NCI-H1930 (cell line): ENCODE measurements at regions not wholly inside any gene's neighbourhood (a gene's known extent, or its start where the extent isn't known, plus 50 kb on each side); places are given as distances from the start of the nearest gene placed in this dataset.

Experiments used
- DNase-seq, 2 experiments: peaks; one replicate each; lab custom pipeline; 2025; lab: John Stamatoyannopoulos, UW

DNA sequence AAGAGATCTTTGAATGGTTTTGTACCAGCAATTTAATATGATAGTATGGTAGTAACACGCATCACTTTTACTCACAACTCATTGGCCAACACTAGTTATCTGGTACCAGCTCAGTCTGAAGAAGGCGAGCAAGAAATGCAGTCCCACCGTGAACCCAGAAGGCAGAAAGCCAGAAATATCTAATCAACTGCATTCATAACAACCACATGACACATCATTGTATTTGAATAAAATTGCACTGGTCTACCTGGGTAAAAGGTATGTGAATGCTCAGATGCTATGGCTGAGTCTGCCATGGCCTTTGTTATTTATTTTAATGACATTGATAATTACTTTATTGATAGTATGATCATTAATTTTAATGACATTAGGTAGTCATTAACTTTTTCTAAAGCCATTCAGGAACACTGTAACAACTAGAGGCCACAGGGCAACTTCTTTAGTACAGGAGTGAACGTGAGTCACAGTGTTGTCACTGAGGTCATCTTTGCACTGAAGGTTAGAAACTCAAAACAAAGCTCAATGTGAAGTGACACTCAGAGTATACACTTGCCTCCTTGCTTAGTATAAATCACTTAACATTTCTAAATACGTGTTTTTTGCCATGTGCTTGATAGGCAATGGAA, 475.6 kb upstream of the TNP1 start:
- no peak for DNase-seq

DNA sequence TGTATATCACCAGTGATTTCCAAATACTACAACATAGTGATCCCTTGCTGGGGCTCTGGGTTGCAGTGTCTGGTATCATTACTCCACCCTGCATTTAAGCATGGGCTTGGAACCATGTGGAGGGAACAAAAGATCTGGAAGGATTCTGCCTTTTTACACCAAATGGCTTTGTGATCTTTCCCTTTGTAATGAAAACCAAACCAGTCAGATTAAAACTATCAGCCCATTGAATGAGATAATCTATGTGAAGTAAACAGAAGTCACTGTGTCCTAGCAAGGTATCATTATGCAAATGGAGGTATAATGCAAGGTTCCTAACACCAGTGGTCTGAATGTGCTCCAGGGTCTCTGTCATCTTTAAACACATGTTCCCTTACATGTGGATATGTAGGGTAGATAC, 474.7 kb upstream of the TNP1 start:
- no peak for DNase-seq

DNA sequence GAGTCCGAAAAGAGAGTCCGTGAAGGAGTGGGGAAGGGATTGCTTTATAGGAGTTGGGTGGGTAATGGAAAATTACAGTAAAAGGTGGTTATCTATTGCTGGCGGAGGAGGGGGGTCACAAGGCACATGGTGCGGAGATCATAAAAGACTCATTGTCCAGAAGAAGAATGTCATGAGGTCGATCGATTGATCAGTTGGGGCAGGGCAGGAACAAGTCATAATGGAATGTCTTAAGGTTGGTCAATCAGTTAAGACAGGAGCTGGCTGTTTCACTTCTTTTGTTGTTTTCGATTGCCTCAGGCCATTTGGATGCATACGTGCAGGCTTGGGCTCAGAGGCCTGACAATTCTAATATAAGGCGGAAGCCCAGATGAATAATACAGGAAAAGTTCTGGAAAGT, 473.0 kb upstream of the TNP1 start:
- DNase-seq = no peak

DNA sequence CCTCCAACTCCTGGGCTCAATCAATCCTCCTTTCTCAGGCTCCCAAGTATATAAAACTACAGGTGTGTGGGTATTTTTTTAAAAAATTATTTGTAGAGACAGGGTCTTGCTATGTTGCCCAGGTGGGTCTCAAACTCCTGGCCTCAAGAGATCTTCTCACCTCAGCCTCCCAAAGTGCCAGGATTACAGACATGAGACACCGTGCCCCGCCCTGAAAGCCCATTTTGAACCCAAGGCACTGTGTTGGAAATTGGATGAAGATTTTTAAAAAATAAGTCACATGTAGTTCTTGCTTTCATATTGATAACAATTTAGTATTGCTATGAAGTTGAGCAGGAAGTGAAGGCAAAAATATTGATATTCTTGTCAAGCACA, 472.5 kb upstream of the TNP1 start:
- no peak for DNase-seq

DNA sequence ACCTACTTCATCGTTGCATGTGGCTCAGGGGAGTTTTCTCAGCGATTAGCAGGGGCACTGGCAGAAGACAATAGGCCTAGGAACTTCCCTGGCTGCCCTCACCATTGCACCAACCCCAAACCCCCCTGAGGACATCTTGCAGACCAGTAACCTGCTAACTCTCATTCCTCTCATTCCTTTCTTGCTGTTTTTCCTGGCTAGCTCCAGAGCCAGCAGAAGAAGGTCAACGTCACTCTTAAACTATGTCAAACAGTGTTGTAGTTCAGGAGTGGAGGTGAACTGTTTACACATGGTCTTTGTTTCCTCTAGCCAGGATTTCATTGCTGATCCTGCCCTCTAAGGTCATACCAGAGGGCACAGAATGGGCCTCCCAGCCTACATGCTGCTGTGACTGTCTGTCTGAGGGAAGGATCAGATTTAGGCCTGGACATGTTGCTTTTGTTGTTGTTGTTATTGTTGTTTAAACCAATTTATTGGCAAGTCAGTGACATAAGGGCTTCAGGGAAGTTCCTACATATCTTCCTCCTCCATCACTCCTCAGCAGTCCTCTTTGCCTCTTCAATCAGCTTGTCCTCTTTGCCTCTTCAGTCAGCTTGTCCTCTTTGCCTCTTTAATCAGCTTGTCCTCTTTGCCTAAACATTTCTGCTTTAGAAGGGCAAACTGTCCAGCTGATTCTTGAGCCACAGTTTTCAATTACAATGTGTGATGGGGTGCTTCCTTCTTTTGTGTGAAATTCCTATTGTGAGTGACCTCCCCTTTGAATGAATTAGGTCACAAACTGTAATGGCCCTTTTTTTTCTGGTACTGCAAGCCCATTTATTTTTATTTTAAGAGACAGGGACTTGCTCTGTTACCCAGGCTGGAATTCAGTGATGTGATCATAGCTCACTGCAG, 471.9 kb upstream of the TNP1 start:
- DNase-seq = no peak

DNA sequence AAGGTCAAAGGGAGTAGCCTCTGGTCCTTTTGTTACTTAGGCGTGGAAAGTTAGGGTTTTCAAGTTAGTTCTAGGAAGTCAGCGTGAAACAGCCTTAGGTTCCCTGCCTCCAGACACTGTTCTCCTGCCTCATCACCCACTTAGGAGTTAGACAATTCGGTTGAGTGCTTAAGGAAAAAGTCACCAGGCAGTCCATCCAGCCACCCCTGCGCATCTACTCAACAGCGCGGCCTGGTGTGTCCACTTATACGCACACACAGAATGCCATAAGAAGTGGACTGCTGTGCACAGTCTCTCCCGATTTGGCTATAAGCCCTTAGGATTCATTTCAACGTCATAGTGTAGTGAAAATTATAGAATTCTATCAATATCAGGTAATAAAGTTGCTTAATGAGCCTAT, 470.8 kb upstream of the TNP1 start:
- DNase-seq = no peak

DNA sequence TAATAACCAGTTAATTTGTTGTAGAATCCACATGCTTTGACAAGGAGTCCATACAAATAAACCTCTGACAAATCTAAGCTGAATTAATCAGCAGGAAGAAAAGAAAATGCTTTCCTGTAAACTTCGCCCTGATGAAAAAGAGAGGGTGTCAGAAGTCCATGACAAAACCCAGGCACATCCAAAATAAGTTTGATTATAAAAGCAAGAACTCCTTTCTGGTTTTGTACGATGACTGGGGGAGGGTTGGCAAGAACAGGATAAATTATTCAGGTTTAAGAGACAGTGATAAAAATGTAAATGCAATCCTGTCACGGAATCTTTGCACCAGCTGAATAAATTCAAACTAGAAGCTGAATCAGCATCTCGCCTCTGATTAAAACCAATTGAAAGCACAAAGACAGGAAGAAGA, 469.2 kb upstream of the TNP1 start:
- DNase-seq = no peak

DNA sequence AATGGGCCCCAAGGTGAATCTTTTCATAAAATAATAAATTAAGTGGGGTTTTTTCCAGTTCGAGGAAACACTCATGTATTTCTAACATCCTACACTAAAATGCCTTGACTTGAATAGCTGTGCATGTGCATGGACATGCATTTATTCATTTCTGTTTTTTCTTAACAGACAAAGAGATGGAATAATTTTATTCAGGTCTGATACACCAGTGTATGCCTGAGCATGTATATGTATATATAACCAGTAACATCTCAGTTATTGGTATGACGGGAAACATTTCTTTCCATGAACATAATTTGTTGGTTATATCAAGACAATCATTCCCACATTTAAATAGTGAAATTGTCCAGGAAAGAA, 468.7 kb upstream of the TNP1 start:
- DNase-seq = no peak

DNA sequence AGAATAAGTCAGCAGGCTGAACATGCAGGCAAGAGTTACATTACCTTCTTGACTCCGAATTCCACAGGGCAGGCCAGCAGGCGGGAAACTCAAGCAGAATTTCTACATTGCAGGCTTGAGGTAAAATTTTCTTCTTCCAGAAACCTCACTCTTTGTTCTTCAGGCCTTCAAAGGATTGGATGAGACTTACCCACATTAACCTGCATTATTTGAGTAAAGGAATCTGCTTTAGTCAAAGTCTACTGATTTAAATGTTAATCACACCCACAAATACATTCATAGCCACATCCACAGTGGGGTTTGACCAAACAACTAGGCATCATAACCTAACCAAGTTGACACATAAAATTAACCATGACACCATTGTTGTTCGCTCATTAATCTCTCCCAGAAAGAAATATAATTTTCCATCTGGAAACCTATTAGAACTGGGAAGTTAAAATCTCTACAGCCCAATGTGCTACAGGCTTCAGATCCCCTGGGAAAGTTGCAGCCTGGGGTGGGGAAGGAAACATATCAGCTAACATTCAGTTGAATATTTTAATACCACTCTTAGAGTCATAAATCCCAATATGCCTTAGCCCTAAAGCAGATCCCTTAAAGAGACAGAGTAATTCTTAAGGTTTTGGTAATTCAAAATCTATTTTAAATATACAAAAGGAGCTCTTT, 468.2 kb upstream of the TNP1 start:
- DNase-seq = no peak

DNA sequence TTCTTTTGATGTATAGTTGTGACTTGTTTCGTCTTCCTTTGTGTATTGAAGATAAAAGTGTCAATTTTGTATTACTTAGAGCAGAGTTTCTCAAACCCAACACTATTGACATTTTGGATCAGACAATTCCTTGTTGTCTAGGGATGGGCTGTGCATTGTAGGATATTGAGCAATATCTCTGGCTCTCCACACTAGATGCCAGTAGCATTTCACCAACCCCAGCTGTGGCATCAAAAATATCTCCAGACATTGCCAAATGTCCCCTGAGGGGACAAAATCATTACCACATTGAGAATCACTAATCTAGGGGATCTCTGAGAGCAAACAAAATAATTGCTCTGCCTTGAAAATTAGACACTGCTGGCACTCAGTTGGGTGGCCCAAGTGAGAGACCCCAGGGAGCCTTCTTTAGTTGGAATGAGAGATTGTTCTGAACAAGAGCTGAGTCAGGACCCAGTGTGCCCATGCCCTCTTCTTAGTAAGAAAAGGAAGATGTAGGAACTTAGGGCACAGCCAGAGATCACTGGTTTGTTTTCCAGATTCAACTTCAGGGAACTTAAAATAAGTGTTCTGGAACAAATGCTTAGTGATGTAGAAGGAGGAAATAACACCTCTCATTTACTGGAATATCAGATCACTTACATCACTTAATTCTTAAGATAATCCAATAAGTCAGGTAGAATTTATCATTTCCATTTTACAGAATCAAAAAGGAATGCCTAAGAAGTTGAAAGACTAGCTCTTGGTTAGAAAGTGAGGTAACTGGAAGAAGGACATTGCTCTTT, 466.6 kb upstream of the TNP1 start:
- DNase-seq = no peak

DNA sequence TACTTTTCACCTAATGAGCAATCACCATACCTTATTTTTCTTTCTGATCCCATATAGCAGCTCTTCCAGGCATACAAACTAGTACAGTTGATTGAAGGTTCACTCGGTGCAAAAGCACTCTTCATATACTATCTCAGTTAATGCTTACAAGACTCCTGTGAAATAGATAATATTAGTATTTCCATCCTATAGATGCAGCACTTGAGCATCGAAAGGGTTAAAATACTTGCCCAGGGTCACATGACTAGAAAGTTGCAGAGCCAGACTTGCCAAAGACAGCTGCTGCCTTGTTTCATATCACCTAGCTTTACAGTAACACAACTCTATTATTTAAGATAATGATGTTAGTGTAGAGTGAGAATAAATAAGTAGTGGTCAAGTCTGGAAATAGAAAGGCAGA, 466.0 kb upstream of the TNP1 start:
- DNase-seq = no peak

DNA sequence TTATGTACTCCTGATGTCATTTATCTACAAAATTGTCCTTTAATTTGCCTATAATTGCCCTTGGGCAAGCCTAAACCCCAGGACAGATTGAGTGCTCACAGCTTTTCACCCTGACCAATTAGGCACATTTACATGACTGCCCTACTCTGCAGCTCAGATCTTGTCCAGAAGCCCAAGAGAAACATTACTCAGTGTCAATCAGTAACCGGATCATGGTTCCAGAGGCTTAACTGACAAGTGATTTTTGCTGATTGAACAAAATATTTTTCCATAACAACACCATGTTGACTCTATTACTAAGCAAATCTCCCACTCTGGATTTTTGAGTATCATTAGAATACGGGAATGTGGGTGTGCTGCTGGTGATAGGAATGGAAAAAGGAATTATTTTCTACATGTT, 465.4 kb upstream of the TNP1 start:
- DNase-seq = peak in 1 of 2 experiments; percentile 10

DNA sequence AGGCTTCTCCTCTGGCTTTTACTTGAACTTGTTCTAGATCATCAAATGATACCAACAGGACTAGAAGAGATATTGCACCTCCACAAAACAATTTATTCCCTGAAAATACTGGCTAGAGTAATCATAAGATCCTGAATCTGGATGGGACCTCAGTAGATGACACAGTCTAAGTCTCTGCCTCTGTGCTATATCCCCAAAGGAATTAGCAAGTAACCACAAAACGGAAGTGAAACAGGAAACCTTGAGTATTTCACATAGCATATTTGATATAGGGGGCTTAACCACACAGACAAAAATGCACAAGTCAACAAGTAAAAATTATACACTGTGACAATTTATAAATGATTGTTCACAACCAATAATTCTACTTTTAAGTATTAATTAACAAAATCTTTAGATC, 456.9 kb upstream of the TNP1 start:
- DNase-seq = no peak

DNA sequence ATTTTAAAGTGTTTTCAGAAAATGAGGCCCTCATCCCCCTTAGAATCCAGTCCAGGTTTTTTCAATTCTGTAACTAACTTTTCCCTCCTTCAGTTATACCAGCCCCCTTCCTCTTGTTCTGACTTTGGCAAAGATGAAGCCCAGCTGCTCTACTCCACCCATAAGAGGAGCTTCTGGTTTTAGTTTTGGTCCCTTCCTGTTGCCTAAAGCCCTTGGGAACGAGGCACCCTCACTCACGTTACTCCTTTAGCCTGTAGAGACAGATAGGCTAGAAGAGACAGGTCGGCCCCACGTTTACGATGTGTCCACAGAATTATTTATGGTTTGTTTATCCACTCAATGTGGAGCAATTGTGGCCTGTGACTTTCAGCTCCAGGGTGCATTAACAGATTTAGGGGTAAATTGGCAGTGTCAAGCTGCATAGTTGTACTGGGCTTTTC, 454.2 kb upstream of the TNP1 start:
- DNase-seq = peak in 1 of 2 experiments; percentile 34

DNA sequence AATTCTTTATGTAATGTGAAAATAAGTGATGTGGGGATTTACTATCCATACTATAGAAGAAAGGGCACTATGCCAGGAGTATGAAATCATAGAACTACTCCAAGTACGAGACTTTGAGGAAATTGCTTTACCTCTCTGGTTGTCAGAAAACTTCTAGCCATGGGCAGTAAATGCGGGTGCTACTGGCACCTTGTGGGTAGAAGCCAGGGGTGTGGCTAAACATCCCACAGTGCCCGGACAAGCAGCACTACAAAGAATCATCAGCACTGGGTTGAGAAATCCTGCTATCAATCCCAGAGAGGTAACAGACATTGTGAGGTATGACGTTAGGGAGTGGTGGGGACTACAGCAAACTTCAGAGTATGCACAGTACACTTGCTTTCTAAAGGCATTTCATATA, 453.5 kb upstream of the TNP1 start:
- DNase-seq = no peak

DNA sequence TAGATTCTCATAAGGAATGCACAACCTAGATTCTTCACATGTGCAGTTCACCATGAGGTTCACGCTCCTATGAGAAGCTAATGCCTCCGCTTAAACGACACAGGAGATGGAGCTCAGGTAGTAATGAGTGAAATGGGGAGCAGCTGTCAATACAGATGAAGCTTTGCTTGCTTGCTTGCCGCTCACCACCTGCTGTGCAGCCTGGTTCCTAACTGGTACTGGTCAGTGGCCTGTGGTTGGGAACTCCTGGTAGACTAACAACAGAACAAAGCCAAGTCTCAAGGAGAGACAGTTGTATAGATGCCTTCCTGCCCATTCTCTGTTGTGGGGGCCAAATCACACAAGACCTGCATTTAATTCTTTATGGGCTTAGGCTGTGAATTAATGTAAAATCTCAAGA, 449.2 kb upstream of the TNP1 start:
- DNase-seq = no peak

DNA sequence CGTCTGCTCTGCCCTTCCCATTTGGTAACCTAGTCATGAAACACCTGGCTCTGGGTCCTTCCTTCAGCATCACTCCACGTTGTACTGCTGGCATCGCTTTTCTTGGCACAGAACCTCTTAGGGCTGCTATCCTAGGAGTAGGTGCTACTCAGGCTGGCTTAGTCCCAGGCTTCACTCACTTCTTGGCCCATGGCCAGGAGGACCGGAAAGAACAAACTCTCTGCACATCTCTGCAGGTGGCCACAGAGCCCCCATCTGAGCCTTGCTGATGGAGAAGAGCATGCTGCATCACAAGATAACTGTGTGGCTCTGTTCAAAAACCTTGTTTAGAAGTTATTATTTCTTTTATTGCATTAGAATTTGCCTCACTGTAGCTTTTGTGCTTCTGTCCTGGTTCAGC, 447.2 kb upstream of the TNP1 start:
- DNase-seq = no peak

DNA sequence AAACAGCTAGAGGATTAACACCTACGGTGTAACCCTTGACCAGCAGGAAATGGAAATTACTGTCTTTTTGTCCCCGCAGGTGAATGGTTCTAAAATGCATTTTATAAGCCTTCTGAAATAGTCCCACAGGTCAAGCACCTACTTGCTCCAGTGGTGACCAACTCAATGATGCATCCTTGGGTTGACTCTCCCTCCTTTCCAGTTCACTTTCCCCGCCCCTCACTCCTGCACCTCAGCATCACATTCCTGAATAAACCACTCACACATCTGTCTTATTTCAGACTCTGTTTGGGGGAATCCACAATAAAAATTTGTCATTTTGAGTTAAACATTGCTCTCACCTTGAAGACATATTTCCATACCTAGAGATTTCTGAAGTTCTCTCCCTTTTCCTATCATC, 446.0 kb upstream of the TNP1 start:
- no peak for DNase-seq

DNA sequence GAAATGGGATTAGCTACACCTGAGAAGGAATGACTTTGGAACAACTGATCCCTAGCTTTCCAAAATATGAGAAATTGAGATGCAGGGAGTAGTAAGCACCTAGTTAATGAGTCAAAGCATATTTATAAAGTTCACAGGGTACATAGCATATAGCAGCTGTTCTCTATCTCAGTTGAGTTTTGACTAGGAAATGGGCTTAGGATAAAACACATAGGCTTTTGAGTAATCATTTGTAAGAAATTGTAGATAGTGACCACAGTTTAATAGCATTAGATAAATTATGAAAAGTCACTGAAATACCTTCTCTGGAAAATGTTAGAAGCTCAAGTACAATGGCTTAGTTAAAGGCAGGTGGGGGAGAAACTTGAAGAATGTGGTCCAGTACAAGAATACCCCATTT, 444.7 kb upstream of the TNP1 start:
- DNase-seq = no peak

DNA sequence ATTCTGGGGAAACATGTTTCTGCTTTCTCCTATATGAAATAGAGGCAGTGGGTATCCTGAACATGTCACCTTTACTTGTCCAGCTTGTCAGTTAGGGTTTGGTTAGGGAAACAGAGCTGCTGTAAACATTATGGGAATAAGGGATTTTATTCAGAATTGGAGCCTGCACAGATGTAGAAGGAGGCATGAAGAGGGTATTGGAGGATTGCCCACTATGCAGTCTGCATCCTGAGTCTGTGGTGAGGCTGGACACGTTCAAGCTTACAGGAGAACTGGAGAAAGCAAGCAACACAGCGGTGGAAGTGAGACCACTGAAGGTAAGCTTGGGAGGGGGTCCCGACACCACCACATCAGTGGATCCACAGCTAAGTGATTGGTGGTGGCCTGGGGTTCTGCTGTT, 443.0 kb upstream of the TNP1 start:
- DNase-seq = no peak

DNA sequence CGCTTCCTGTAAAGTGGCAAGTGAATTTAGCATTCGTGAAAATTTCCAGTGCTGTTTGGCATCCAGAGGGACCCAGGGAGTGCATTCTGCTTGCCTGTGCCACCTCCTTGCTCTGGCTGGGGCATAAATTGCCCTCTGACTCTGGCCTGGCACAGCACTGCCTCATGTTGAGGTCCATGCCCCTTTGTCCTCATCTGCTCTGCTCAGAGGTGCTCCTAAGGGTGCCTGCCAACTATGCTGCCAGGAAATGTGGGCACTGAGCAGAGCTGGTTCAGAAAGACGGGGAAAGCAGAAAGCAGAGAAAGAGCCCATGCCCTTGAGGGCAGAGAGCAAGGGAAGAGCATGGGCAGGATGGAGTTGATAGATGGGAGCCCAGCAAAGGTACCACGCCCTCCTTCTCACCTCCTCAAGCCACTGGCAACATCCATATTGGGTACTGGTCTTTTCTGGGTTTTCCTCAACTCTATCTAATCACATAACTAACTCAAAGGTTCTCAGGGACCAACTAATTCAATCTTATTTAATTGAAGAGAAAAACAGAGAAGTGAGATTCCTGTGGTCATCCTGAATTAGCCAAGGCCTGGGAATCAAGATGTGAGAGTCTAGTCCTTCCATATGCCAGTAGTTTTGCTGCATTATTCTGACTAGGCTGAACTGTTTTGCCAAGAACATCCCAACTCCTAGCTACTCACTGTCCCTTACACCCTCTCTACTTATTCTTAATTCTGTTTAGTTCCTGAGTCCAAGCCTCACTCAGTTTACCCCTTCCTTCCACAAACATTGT, 441.5 kb upstream of the TNP1 start:
- DNase-seq = no peak

DNA sequence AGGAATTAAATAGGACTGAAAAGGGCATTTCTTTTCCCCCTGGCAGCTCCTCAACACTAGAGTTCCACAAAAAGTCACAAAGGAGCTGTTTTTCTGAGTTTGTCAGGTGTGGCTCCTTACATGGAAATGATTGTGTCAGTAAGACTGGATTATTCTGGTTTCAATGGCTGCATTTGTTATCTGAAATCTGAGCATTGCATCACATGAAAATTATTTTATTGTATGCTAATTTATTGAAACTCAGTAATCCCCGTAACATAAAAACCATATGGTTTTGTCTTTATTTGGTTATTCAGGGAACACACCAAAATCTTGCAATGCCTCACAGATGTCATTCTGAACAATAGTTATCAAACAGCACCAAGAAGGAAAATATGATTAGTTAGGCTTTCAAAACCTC, 439.7 kb upstream of the TNP1 start:
- DNase-seq = no peak
